Keratinocyte (primary cell): ENCODE measurements at regions not wholly inside any gene's neighbourhood (a gene's known extent, or its start where the extent isn't known, plus 50 kb on each side); places are given as distances from the start of the nearest gene placed in this dataset.

ENCODE experiments used
- CTCF ChIP-seq, 3 experiments: IDR thresholded peaks in 1 of 3; conservative IDR thresholded peaks in 1 of 3; optimal IDR thresholded peaks in 1 of 3; 2 replicates in 2 of 3; 3 replicates in 1 of 3; pipeline versions ENCODE3 to v1.5.1; 2011; ENCODE audit warnings: low read length in 3 of 3, mild to moderate bottlenecking in 3 of 3, moderate library complexity in 2 of 3, control low read depth in 1 of 3, inconsistent platforms in 1 of 3; ENCODE audit not compliant: insufficient read depth in 2 of 3; ENCODE audit errors: extremely low read depth in 1 of 3
- EZH2 ChIP-seq: IDR thresholded peaks from one replicate; pipeline ENCODE4 v1.6.1; 2012; ENCODE audit warnings: inconsistent platforms, mild to moderate bottlenecking, low read length, moderate library complexity

- TF ChIP-seq CTCF (optimal IDR thresholded peaks at IDR 0.05 in 1 of 3, IDR thresholded peaks at IDR 0.05 in 1 of 3, conservative IDR thresholded peaks at IDR 0.05 in 1 of 3; ENCODE audit: extremely low read depth in 1 of 3, insufficient read depth in 2 of 3, low read length in 3 of 3) (no peak), EZH2 (no peak)
Observed at GRCh38 chr5:130268489-130268888, 364.2 kb downstream of the CHSY3 start.
